ES-I3 (cell line): ENCODE measurements at regions not wholly inside any gene's neighbourhood (a gene's known extent, or its start where the extent isn't known, plus 50 kb on each side); places are given as distances from the start of the nearest gene placed in this dataset.

Experiments
- H3K36me3 ChIP-seq: 2 replicates; pipeline ENCODE4 v1.6.1; 2013; ENCODE audit warnings: mild to moderate bottlenecking, low read length, control low read depth, moderate library complexity; ENCODE audit not compliant: insufficient read depth
- H3K4me1 ChIP-seq: 2 replicates; pipeline ENCODE4 v1.6.1; 2013; ENCODE audit warnings: mild to moderate bottlenecking, control low read depth, low read length; ENCODE audit not compliant: insufficient read depth
- H3K9ac ChIP-seq: 2 replicates; pipeline ENCODE4 v1.6.1; 2013; ENCODE audit warnings: low read depth, mild to moderate bottlenecking, low read length, moderate library complexity
- H3K9me3 ChIP-seq: 2 replicates; pipeline ENCODE4 v1.6.1; 2013; ENCODE audit warnings: mild to moderate bottlenecking, low read length, moderate library complexity; ENCODE audit not compliant: control insufficient read depth, insufficient read depth

DNA sequence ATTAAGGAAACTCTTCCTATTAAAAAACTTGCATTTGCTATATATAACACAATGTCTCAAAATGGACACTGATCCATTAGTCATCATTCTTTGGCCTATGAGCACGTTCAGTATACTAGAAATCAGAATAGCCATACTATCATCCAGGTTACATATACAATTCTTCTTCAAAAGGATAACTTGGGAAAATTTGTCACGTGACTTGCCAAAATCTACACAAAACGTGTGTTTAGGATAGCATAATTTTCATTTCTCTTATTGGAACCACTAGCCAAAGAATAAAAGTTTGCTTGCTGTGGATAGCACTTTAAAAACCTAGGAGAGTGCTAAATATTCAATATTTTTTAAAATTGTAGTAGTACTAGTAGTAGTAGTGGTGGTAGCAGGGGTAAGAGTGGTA lies 714.3 kb upstream of the FOXG1 start:
- Histone ChIP-seq H3K36me3 (no peaks in the 10 kb centered on the region), H3K9ac (no peak overlapping the region), H3K9me3 (no peaks in the 10 kb centered on the region), H3K4me1 (no peaks in the 10 kb centered on the region)

DNA sequence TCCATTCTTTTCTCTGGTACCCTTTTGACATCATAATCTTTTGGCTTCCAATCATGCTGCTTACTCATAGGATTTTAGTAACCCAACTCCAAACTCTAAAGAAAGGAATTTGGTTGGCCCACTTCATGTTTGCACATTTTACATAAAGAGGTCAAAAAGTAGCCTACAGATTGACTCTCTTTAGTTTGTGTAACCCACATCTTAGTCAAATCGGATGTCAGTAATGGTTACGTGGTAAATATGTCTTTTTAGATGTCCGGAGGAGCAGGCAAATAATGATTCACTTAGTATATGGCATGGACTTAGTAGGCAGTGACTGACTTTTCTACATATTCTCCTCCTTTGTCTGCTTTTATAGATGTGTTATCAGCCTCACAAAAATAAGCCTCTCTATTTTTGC lies 711.6 kb upstream of the FOXG1 start:
- Histone ChIP-seq H3K9ac (no peak overlapping the region), H3K9me3 (no peaks in the 10 kb centered on the region), H3K4me1 (no peaks in the 10 kb centered on the region), H3K36me3 (no peaks in the 10 kb centered on the region)

DNA sequence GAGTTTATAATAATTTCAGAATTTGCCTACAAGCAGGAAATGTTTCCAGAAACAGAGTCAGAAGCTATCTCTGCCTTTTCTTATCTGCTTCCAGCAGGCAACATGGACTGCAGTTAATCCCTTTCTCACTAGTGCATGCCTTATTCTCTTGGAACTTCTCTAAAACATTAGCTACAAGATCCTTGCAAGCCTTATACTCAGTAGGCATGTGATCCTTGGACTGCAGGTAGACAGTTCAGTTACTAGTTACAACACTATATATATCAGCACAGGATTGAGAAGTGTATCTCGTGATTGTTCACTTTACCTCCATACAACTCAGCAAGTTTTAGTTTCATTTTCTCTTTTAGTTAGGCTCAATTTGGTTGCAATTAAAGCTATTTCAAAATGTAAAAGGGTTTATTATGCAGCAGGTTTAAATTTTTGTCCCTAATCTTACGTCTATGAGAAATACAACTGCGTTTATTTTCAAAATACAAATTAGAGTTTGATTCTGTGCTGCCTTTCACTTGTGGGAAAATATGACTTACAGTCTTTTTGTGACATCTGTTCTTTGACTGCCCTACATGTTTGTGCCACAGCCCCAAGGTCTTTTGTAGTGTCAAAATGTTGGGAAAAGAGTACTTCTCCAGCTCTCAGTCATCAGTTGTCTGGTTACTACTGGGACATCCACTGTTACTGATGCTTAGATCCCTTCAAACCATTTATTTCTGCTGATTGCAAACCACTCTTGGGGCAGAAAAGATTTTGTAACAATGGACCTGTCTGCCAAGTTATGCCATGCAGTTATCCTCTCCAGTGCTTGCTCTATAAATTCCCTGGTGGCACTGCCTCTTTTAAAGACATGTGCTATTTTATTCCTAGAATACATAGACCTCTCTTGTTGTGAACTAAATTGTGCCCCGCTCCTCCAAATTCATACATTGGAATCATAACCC lies 709.0 kb upstream of the FOXG1 start:
- Histone ChIP-seq H3K4me1 (no peaks in the 10 kb centered on the region), H3K36me3 (no peaks in the 10 kb centered on the region), H3K9ac (no peak overlapping the region), H3K9me3 (no peaks in the 10 kb centered on the region)

DNA sequence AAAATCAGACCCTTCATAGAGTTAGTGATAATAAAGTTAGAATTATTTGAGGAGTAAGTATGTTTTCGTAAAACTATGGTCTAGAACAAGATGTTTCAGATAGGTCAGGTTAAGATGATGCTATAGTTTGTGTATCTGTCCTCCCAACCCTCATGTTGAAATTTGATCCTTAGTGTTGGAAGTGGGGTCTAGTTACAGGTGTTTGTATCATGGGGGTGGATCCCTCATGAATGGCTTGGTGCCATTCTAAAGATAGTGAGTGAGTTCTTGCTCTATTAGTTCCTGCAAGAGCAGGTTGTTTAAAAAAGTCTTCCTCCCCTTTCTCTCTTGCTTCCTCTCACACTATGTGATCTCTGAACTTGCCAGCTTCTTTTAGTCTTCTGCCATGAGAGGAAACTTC lies 707.3 kb upstream of the FOXG1 start:
- H3K4me1 ChIP-seq, result no peaks in the 10 kb centered on the region
- no peaks in the 10 kb centered on the region for H3K36me3 ChIP-seq
- no peaks in the 10 kb centered on the region for H3K9me3 ChIP-seq
- no peak overlapping the region for H3K9ac ChIP-seq

DNA sequence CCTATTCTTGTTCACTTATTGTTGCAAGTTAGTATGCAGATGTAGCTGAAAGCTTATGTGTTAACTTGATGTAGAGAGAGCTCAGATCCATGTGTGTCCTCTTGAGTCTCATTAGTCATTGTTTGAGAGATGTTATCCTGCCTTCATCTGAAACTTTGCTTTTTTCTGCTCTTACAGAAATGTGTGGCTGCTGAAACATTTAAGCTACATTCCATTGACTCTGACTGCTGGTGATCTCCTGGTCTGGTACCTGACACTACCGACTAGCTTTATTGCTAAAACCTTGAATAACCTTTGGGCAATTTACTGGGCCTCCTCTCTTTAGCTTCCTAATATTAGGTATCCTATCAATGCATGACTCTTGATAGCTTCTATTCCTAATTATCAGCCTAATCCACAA lies 705.6 kb upstream of the FOXG1 start:
- Histone ChIP-seq H3K9ac (no peak overlapping the region), H3K4me1 (no peaks in the 10 kb centered on the region), H3K36me3 (no peaks in the 10 kb centered on the region), H3K9me3 (no peaks in the 10 kb centered on the region)

DNA sequence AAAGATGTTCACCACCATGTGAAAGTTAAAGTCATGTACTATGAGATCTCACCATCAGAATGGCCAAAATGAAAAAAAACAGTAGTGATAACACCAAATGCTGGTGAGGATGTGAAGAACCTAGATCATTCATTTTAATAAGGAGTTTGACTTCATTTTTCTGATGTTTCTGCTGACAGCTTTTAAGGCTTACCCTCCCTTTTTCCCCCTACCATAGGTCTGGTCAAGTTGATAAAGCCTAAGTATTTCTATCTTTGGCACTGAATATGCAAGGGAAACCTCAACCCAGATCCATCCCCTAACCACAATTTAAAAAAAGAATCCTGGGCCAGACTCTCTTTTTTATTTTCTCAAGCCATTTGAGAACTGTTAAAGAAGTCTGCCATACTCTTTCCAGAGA lies 689.6 kb upstream of the FOXG1 start:
- Histone ChIP-seq H3K4me1 (peaks cover 4% of the 10 kb centered on the region; the same call in 1 of the 2 replicates), H3K9ac (no peak overlapping the region), H3K36me3 (no peaks in the 10 kb centered on the region), H3K9me3 (no peaks in the 10 kb centered on the region)

DNA sequence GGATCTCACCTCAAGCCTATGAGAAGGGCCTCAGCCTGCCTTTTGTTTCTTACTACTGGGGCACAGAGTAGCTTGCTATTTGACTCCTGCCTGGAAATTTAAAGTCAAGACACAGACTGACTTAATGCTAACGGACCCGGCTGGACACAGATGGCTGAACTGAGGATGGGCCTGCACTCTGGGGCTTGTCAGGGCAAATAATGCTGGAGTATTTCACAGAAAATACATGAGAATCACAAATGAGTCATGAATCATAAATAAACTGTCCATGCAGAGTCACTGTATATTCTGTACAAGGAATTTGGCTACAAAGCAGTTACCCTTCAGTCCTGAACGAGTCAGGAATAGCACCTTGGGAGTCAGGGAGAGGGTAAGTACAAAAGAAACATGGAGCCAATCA lies 683.2 kb upstream of the FOXG1 start:
- Histone ChIP-seq H3K9me3 (no peaks in the 10 kb centered on the region), H3K36me3 (no peaks in the 10 kb centered on the region), H3K9ac (no peak overlapping the region), H3K4me1 (peaks cover 13% of the 10 kb centered on the region; the same call in 1 of the 2 replicates)

DNA sequence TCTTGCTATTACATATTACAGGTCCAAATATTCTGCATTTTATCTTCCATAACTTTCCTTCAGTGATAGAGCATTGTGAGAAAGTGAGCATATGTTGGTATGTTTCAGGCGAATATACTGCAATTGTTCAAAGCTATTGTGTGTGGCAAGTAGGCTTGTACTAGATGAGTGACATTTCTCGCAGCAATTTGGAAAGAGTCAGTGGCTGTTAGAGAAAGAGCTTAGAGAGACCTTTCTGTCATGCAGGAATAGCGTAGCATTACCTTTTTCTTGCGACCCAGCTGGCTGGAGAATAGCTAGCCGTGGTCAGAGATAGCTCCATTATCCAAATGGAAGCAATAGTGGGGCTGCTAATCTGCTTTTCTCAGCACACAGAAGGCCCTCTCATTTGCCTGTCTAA lies 678.5 kb upstream of the FOXG1 start:
- H3K4me1 ChIP-seq, result peaks cover 9% of the 10 kb centered on the region; the same call in 1 of the 2 replicates
- no peaks in the 10 kb centered on the region for H3K36me3 ChIP-seq
- no peak overlapping the region for H3K9ac ChIP-seq
- no peaks in the 10 kb centered on the region for H3K9me3 ChIP-seq

DNA sequence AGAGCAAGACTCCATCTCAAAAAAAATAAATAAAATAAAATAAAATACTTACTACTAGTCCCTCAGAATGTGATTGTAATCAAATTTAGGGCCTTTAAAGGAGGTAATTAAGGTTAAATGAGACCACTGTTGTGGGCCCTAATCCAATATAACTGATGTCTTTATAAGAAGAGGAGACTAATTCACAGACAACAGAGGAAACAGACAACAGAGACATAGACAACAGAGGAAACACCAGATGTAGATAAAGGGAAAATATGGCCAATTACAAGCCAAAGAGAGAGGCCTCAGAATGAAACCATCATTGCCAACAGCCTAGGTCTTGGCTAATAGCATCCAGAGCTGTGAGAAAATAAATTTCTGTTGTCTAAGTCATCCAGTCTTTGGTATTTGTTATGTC lies 669.0 kb upstream of the FOXG1 start:
- Histone ChIP-seq H3K4me1 (no peaks in the 10 kb centered on the region), H3K9ac (no peak overlapping the region), H3K36me3 (no peaks in the 10 kb centered on the region), H3K9me3 (no peaks in the 10 kb centered on the region)

DNA sequence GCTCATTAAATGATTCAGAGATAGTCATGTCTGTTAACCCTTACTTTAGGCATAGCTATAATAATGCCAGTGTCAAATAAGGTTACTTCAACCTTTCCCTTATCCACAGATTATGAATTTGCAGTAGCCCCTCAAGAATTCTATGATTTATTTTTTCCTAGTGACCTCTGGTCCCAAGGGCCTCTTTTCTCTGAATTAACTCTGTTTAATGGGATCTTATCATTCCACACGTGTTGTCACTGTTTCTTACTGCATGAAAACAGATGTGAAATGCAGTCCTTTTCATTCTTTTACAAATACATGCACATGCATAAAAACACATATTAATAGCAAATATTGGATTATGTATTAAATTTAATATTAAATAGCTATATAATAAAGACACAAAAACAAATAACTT lies 667.7 kb upstream of the FOXG1 start:
- Histone ChIP-seq H3K9ac (no peak overlapping the region), H3K36me3 (no peaks in the 10 kb centered on the region), H3K4me1 (no peaks in the 10 kb centered on the region), H3K9me3 (no peaks in the 10 kb centered on the region)

DNA sequence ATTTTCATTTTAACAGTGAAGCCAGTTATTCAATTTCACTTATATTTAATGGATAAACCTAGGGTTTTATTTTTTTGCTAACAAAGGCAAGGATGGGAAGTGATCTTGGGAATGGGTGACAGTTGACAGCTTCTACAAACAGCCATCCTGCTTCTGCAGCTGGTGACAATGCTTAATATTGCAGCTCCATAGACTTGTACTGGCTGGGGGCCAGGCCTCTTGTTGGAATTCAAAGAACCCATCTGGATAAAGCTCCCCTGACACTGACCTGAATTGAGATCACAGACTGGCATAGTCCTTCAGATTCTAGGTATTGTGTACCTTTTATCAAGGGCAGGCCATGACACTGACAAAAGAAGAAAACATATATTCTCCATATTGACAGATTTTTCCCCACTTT lies 664.6 kb upstream of the FOXG1 start:
- H3K36me3 ChIP-seq, result no peaks in the 10 kb centered on the region
- H3K4me1 ChIP-seq, result no peaks in the 10 kb centered on the region
- no peaks in the 10 kb centered on the region for H3K9me3 ChIP-seq

DNA sequence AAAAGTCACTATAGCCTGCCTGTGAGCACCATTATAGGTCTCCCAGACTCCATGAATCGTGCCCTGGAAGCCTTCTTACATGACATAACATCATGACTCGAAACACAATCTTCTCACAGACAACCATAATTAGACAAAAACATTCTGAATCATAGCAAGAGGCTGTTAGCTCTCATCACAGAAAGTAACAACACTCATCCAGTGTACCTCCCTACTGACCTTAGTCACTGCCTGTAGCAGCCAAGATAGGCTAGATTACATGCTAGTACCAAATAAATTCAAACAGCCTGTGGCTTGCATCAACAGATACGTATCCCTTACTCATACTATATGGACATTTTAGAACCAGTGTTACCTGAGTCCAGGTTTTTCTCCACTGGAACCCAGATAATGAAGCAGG lies 663.8 kb upstream of the FOXG1 start:
- H3K9ac ChIP-seq, result no peak overlapping the region
- H3K9me3 ChIP-seq, result no peaks in the 10 kb centered on the region
- H3K4me1 ChIP-seq, result no peaks in the 10 kb centered on the region
- no peaks in the 10 kb centered on the region for H3K36me3 ChIP-seq

More for the DNA sequence above, 664.6 kb upstream of the FOXG1 start:
- H3K9ac ChIP-seq, result no peak overlapping the region

DNA sequence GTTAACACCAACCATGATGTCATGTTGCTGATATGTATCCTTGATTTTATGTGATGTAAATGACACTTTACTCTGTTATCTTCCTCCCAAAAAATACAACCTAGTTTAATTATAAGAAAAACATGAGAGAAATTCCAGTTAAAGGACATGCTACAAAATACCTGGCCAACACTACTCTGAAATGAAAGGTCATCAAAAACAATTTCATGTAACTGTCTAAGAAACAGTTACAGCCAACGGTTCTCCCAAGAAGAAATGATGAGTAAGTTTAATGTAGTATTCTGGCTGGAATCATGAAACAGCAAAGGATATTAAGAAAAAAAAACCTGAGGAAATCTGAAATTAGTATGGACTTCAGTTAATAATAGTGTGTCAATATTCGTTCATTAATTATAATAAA lies 653.3 kb upstream of the FOXG1 start:
- Histone ChIP-seq H3K36me3 (no peaks in the 10 kb centered on the region), H3K4me1 (no peaks in the 10 kb centered on the region), H3K9me3 (no peaks in the 10 kb centered on the region), H3K9ac (no peak overlapping the region)

DNA sequence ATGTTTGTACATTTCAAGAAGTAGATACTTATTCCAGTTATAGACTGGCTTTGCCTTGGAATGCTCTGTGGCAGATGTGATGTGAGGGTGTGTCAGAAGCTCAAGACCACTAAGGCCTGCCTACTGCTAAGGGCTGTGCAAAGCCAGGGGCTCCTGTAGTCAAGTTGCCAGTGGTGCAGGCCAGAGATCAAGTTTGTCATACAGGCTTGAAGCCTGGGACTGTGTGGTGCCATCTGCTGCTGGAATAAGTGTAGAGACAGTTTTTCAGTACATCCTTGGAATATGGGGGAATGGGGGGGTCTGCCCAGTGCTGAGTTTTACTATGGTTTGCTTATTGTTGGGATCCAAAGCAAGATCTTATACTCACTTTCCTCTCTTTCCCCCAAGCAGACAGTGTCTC lies 649.9 kb upstream of the FOXG1 start:
- no peaks in the 10 kb centered on the region for H3K36me3 ChIP-seq
- H3K9me3 ChIP-seq, result no peaks in the 10 kb centered on the region
- peaks cover 4% of the 10 kb centered on the region; the same call in 1 of the 2 replicates for H3K4me1 ChIP-seq
- no peak overlapping the region for H3K9ac ChIP-seq

DNA sequence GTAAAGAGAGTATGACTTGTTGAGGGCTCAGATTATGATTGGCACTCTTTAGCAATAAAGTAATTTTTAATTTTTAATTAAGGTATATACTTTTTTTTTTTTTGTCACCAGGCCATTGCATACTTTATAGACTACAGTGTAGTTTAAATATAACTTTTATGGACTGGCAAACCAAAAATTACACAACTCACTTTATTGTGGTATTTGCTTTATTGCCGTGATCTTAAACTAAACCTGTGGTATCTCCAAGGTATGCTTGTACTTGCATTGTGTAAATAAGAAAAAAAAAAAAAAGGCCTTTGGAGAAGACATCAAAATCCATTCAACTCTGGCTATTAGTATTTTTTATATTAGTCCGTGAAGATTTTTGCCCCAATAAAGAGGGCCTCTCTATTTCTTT lies 646.7 kb upstream of the FOXG1 start:
- Histone ChIP-seq H3K36me3 (no peaks in the 10 kb centered on the region), H3K9me3 (no peaks in the 10 kb centered on the region), H3K9ac (no peak overlapping the region), H3K4me1 (peaks cover 4% of the 10 kb centered on the region; the same call in 1 of the 2 replicates)
